OCI-LY7 (cell line): ENCODE measurements at regions not wholly inside any gene's neighbourhood (a gene's known extent, or its start where the extent isn't known, plus 50 kb on each side); places are given as distances from the start of the nearest gene placed in this dataset.

Experiments
- BruUV-seq: library from RNA; stranded (reverse); fragments of 400-500 nt; replicated peaks from 2 replicates; lab custom pipeline; 2021; lab: Mats Ljungman, UMichigan
- CTCF ChIA-PET: fragments of 300-600 bp; sonication (Branson Sonifier 250); formaldehyde crosslinking; loops from one replicate; lab custom pipeline; 2022; ENCODE audit warnings: antibody characterized with exemption; ENCODE audit not compliant: unreplicated experiment; lab: Charles Lee
- POLR2A ChIA-PET: fragments of 300-600 bp; sonication (Branson Sonifier 250); formaldehyde crosslinking; loops from one replicate; lab custom pipeline; 2022; ENCODE audit warnings: antibody characterized with exemption; lab: Charles Lee
- DNase-seq: peaks from one replicate; pipeline ENCODE4 v3.0.0-alpha.2; 2015; ENCODE audit warnings: low spot score
- H2AFZ ChIP-seq: fragments of 200-600 bp; sonication (generic), shearing (Covaris generic); 2 replicates; pipeline ENCODE4 v1.6.1; 2014; ENCODE audit warnings: mild to moderate bottlenecking, antibody characterized with exemption, low read length, moderate library complexity
- H3K27ac ChIP-seq: fragments of 200-600 bp; sonication (generic); 2 replicates; pipeline ENCODE4 v1.5.1; 2014; ENCODE audit warnings: mixed run types, low read depth, mild to moderate bottlenecking, moderate library complexity, low read length, inconsistent platforms; ENCODE audit not compliant: poor library complexity, severe bottlenecking
- H3K36me3 ChIP-seq: fragments of 200-600 bp; sonication (generic); 2 replicates; pipeline ENCODE4 v1.6.1; 2014; ENCODE audit warnings: mild to moderate bottlenecking, antibody characterized with exemption, low read length, moderate library complexity, mixed read lengths; ENCODE audit not compliant: insufficient read depth
- H3K4me1 ChIP-seq: fragments of 200-600 bp; sonication (generic); 2 replicates; pipeline ENCODE4 v1.5.1; 2014; ENCODE audit warnings: mild to moderate bottlenecking, low read length; ENCODE audit not compliant: insufficient read depth, poor library complexity, severe bottlenecking
- H3K4me2 ChIP-seq: fragments of 200-600 bp; sonication (generic); 2 replicates; pipeline ENCODE4 v1.6.1; 2014; ENCODE audit warnings: mild to moderate bottlenecking, low read length
- H3K4me3 ChIP-seq: fragments of 200-600 bp; sonication (generic); 2 replicates; pipeline ENCODE4 v1.5.1; 2014; ENCODE audit warnings: mild to moderate bottlenecking, low read depth, low read length; ENCODE audit not compliant: poor library complexity, severe bottlenecking
- H3K79me2 ChIP-seq: fragments of 200-600 bp; sonication (generic); 2 replicates; pipeline ENCODE4 v1.6.1; 2016; ENCODE audit warnings: low read depth, mild to moderate bottlenecking, low read length, moderate library complexity, mixed read lengths; ENCODE audit not compliant: insufficient read depth
- H3K9me2 ChIP-seq: fragments of 200-600 bp; sonication (generic); 2 replicates; pipeline ENCODE4 v1.6.1; 2016; ENCODE audit warnings: mild to moderate bottlenecking, low read length, mixed read lengths; ENCODE audit not compliant: insufficient read depth
- H3K9me3 ChIP-seq: fragments of 200-600 bp; sonication (generic); 2 replicates; pipeline ENCODE4 v1.6.1; 2014; ENCODE audit warnings: mild to moderate bottlenecking, mixed run types, low read length, mixed read lengths
- H4K20me1 ChIP-seq: fragments of 200-600 bp; sonication (generic); 2 replicates; pipeline ENCODE4 v1.6.1; 2014; ENCODE audit warnings: mild to moderate bottlenecking, antibody characterized with exemption, low read length, moderate library complexity, mixed read lengths; ENCODE audit not compliant: insufficient read depth
- EZH2phosphoT487 ChIP-seq: fragments of 200-600 bp; sonication (generic); IDR thresholded peaks from 2 replicates; pipeline ENCODE4 v1.6.1; 2018; ENCODE audit warnings: low read depth, borderline replicate concordance, mild to moderate bottlenecking, mixed run types, antibody characterized with exemption, low read length, moderate library complexity, mixed read lengths
- intact Hi-C: fragments of 100-400 bp; cut with micrococcal nuclease; formaldehyde crosslinking; loops from one replicate; pipeline ENCODE4 v1.10.0; 2022; ENCODE audit not compliant: unreplicated experiment
- TF ChIP-seq, protein P1 (sequence below): fragments of 200-600 bp; sonication (generic); conservative IDR thresholded peaks from 2 replicates; pipeline ENCODE4 v1.5.1; 2014; ENCODE audit warnings: mild to moderate bottlenecking, antibody characterized with exemption, low read length, moderate library complexity, mixed read lengths

DNA sequence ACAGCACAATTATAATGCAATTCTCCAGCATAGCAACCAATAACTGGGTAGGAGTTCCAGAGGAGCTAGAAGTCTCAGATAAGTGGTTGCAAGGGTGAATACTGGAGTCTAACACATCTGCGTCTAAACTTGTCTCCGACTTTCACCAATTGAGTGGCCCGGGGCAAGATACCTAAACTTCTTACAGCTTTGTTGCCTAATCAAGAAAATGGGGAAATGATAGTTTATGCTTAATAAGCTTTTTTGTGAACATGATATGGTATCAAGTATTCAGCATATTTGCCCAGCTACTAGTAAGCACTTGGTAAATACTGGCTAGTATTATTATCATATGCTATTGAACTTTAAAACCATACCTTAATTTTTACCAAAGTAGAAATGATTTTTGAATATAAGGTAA, 183.5 kb downstream of the KCNJ2 start:
- no peaks in the 10 kb centered on the region for H3K9me3 ChIP-seq
- no peaks in the 10 kb centered on the region for H3K79me2 ChIP-seq
- no peak overlapping the region for H3K27ac ChIP-seq
- no peaks in the 10 kb centered on the region for H4K20me1 ChIP-seq
- ChIA-PET POLR2A (interaction anchor here (0.5 to 1.6 kb wide), 5 partner anchors 9 to 1726 kb away, joined by 4 to 6 read pairs (median 4); no protein-coding TSS in a partner anchor), CTCF (no interaction called here)
- H3K4me3 ChIP-seq, result no peak overlapping the region
- H3K4me2 ChIP-seq, result no peak overlapping the region
- TF ChIP-seq, protein P1, sequence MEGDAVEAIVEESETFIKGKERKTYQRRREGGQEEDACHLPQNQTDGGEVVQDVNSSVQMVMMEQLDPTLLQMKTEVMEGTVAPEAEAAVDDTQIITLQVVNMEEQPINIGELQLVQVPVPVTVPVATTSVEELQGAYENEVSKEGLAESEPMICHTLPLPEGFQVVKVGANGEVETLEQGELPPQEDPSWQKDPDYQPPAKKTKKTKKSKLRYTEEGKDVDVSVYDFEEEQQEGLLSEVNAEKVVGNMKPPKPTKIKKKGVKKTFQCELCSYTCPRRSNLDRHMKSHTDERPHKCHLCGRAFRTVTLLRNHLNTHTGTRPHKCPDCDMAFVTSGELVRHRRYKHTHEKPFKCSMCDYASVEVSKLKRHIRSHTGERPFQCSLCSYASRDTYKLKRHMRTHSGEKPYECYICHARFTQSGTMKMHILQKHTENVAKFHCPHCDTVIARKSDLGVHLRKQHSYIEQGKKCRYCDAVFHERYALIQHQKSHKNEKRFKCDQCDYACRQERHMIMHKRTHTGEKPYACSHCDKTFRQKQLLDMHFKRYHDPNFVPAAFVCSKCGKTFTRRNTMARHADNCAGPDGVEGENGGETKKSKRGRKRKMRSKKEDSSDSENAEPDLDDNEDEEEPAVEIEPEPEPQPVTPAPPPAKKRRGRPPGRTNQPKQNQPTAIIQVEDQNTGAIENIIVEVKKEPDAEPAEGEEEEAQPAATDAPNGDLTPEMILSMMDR, result no peak
- no peak for TF ChIP-seq EZH2phosphoT487
- H3K36me3 ChIP-seq, result no peaks in the 10 kb centered on the region
- no peak for DNase-seq
- no TSS peak for BruUV-seq
- no peaks in the 10 kb centered on the region for H3K4me1 ChIP-seq
- no peaks in the 10 kb centered on the region for H3K9me2 ChIP-seq
- intact Hi-C loops, result no loop called here
- H2AFZ ChIP-seq, result no peak overlapping the region

DNA sequence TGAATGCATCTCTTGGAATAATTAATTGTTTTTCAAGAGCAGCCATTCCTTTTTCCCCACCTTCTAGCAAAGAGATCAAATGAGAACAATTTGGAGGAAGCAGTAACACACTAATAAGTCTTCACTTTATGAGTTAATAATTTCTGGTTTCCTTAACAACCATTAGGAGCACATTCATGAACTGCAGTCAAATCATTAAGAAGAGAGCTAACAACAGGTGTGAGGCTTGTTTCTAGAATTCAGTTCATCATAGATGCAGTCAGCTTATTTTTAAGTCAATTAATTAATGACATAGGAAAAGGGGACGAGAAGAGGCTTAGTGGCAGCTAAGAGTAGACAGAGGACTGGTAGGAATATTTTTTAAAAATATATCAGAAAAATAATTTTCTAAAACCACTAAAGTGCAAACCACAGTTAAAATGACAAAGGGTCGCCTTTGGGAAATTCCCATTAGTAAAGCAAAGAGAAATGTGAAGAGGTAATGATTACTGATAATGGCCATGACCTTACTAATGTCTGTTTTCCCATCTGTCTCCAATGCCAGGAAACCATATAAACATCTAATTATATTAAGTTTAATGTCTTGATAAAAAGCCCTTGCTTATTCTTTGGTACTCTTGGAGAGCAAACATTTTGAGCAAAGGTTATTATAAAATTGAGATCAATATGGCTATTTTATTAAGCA, 184.2 kb downstream of the KCNJ2 start:
- ChIA-PET CTCF (no interaction called here), POLR2A (interaction anchor here (1.1 to 1.6 kb wide), 2 partner anchors 10 to 923 kb away, joined by 3 to 4 read pairs; no protein-coding TSS in a partner anchor)
- Histone ChIP-seq H3K79me2 (no peaks in the 10 kb centered on the region), H3K36me3 (no peaks in the 10 kb centered on the region), H3K9me2 (no peaks in the 10 kb centered on the region), H3K27ac (no peak overlapping the region), H2AFZ (no peak overlapping the region), H4K20me1 (no peaks in the 10 kb centered on the region), H3K4me1 (no peaks in the 10 kb centered on the region), H3K9me3 (no peaks in the 10 kb centered on the region), H3K4me2 (no peak overlapping the region), H3K4me3 (no peak overlapping the region)
- no peak for DNase-seq
- intact Hi-C loops, result no loop called here
- TF ChIP-seq, protein P1, result no peak
- no peak for TF ChIP-seq EZH2phosphoT487
- BruUV-seq, result no TSS peak

DNA sequence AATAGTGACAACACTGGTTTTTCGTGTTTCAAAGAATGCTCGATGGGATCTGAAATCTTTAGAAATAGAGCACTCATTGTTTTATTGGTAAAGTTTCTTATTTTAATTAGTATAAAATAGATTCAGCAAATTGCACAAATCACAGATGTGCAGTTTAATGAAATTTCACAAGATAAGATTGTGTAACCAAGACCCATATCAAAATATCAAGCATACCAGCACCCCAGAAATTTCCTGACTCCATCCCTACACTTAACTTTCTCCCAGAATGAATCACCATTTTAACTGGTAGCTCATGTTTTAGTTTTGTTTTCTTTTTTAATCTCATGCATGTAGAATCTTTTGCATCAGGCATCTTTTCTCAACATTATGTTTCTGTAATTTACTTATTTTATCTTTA, 185.9 kb downstream of the KCNJ2 start:
- no TSS peak for BruUV-seq
- H2AFZ ChIP-seq, result no peak overlapping the region
- H3K79me2 ChIP-seq, result no peaks in the 10 kb centered on the region
- CTCF ChIA-PET, result no interaction called here
- no peaks in the 10 kb centered on the region for H3K4me1 ChIP-seq
- H3K9me3 ChIP-seq, result no peaks in the 10 kb centered on the region
- POLR2A ChIA-PET, result no interaction called here
- no peaks in the 10 kb centered on the region for H3K36me3 ChIP-seq
- TF ChIP-seq, protein P1, result no peak
- TF ChIP-seq EZH2phosphoT487, result no peak
- DNase-seq, result no peak
- H3K4me2 ChIP-seq, result no peak overlapping the region
- intact Hi-C loops, result no loop called here
- H3K27ac ChIP-seq, result no peak overlapping the region
- no peaks in the 10 kb centered on the region for H3K9me2 ChIP-seq
- H3K4me3 ChIP-seq, result no peak overlapping the region
- no peaks in the 10 kb centered on the region for H4K20me1 ChIP-seq
